Muscle of leg (tissue), 3 donors: ENCODE measurements at regions not wholly inside any gene's neighbourhood (a gene's known extent, or its start where the extent isn't known, plus 50 kb on each side); places are given as distances from the start of the nearest gene placed in this dataset.

Experiments
- DNase-seq: peaks from one replicate; pipeline ENCODE4 v3.0.0; 2013
- H3K27ac ChIP-seq: one replicate; pipeline ENCODE4 v1.5.1; 2013; ENCODE audit warnings: mild to moderate bottlenecking, low read length, control low read depth
- H3K27me3 ChIP-seq: one replicate; pipeline ENCODE4 v1.6.1; 2013; ENCODE audit warnings: low read length; ENCODE audit not compliant: control insufficient read depth, insufficient read depth
- H3K36me3 ChIP-seq: one replicate; pipeline ENCODE4 v1.6.1; 2013; ENCODE audit warnings: low read length; ENCODE audit not compliant: control insufficient read depth, insufficient read depth
- H3K4me1 ChIP-seq: one replicate; pipeline ENCODE4 v1.6.1; 2013; ENCODE audit warnings: low read length; ENCODE audit not compliant: control insufficient read depth, insufficient read depth
- H3K4me3 ChIP-seq: one replicate; pipeline ENCODE4 v1.5.1; 2013; ENCODE audit warnings: low read length, control low read depth
- H3K9me3 ChIP-seq: replicated peaks from 2 replicates; pipeline ENCODE4 v1.6.1; 2013; ENCODE audit warnings: low read depth, low read length; ENCODE audit not compliant: control insufficient read depth
- WGBS: methylation state at CpG from one replicate; pipeline ENCODE4 v1.1.5; 2013; ENCODE audit warnings: missing lambda C conversion rate; ENCODE audit not compliant: insufficient coverage; 5-methylcytosine and 5-hydroxymethylcytosine counted together

DNA sequence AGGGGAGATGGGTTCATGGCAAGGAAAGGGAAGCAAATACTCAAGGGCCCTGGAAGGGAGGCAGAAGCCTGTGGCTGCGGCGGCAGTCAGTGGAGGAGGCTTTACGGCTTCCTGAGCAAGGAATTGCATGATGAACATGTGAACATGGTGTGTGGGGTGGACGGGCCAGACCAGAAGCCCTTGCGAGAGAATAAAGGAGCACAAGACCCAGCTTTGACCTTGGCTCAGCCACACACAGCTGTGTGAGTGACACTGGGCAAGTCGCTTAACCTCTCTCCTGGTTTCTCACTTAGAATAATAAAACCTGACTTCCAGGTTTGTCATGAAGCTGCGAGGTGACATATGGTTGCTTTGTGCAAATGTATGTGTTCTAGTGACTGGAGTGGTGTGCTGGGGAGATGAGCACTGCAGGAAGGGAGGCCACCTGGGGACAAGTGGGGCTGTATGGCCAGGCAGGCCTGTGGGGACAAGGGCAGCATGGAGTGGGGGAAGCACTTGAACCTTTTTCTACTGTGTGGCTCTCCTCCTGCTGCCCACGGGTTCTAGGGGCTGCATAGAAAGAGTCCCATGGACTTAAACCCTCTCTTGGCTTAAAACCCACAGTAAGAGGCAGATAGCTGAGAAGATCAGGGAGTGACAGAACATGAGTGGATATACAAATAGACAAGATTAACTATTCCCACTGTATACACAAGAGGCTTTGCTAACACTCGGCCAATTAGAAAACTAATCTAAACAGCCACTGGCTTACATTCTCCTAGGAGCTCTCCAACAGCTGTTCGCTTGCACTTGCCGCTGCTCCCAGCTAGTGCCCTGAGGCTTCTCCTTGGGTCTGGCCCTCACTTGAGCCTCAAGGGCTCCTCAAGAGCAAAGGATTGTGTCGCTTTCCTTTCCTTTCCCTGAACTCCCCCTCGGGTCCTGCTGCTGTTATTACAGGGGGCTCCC is 67.3 kb upstream of the CDON start:
- Histone ChIP-seq H3K4me1 (peaks cover 59% of the 10 kb centered on the region), H3K9me3 (no peaks in the 10 kb centered on the region), H3K36me3 (no peaks in the 10 kb centered on the region), H3K4me3 (no peak overlapping the region), H3K27ac (peak overlapping the region; percentile 20), H3K27me3 (no peaks in the 10 kb centered on the region)
- DNase-seq: no peak
- 56% methylated on average over 9 of the region's 13 CpGs for WGBS

- 0% methylated on average over 1 of the region's 6 CpGs for WGBS
- no peak overlapping the region for H3K27ac ChIP-seq
- H3K4me3 ChIP-seq: no peak overlapping the region
- H3K36me3 ChIP-seq: no peaks in the 10 kb centered on the region
- H3K27me3 ChIP-seq: no peaks in the 10 kb centered on the region
- DNase-seq: no peak
- H3K4me1 ChIP-seq: peaks cover 57% of the 10 kb centered on the region
- H3K9me3 ChIP-seq: no peaks in the 10 kb centered on the region
Observed at GRCh38 chr11:126127898-126128297, 65.2 kb upstream of the CDON start.

GRCh38 chr11:126127284-126127845 is 64.7 kb upstream of the CDON start:
- H3K9me3 ChIP-seq: no peaks in the 10 kb centered on the region
- no peaks in the 10 kb centered on the region for H3K27me3 ChIP-seq
- H3K36me3 ChIP-seq: no peaks in the 10 kb centered on the region
- no peak overlapping the region for H3K27ac ChIP-seq
- DNase-seq: no peak
- H3K4me3 ChIP-seq: no peak overlapping the region
- peaks cover 57% of the 10 kb centered on the region for H3K4me1 ChIP-seq
- WGBS: no CpG with 5 or more reads among the region's 7 CpGs

GRCh38 chr11:126124231-126124661 is 61.6 kb upstream of the CDON start:
- WGBS: no CpG with 5 or more reads among the region's 5 CpGs
- DNase-seq: peak; percentile 75
- H3K27me3 ChIP-seq: no peaks in the 10 kb centered on the region
- no peaks in the 10 kb centered on the region for H3K9me3 ChIP-seq
- no peak overlapping the region for H3K27ac ChIP-seq
- peaks cover 31% of the 10 kb centered on the region for H3K4me1 ChIP-seq
- H3K4me3 ChIP-seq: no peak overlapping the region
- H3K36me3 ChIP-seq: no peaks in the 10 kb centered on the region

GRCh38 chr11:126123686-126124085 is 61.0 kb upstream of the CDON start:
- Histone ChIP-seq H3K27ac (no peak overlapping the region), H3K4me3 (no peak overlapping the region), H3K36me3 (no peaks in the 10 kb centered on the region), H3K27me3 (no peaks in the 10 kb centered on the region), H3K9me3 (no peaks in the 10 kb centered on the region), H3K4me1 (peaks cover 31% of the 10 kb centered on the region)
- WGBS: no CpG with 5 or more reads among the region's 2 CpGs
- DNase-seq: peak; percentile 72

- WGBS: 29% methylated on average over 1 of the region's 3 CpGs
- Histone ChIP-seq H3K9me3 (no peaks in the 10 kb centered on the region), H3K4me1 (peaks cover 26% of the 10 kb centered on the region), H3K27ac (no peak overlapping the region), H3K27me3 (no peaks in the 10 kb centered on the region), H3K4me3 (no peak overlapping the region), H3K36me3 (no peaks in the 10 kb centered on the region)
- peak; percentile 76 for DNase-seq
Observed at GRCh38 chr11:126122863-126123262, 60.2 kb upstream of the CDON start.

DNA sequence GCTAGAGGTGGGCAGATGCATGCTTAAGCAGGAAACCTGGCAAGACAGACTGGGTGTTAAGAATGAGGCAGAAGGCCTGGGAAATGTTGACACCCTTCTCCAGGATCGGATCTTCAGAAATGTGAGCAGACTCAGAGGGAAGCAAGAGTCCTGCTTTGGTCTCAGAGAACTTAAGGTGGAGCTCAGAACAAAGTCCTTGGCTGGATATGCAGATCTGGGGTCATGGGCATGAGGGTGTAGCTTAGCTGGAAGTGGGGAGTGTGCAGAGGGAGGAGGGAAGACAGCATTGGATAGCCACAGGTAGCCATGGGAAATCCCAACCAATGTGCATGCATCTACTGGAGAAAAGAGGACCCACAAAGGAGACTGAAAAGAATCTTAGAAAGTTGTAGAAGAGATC is 58.6 kb upstream of the CDON start:
- Histone ChIP-seq H3K27ac (no peak overlapping the region), H3K9me3 (no peaks in the 10 kb centered on the region), H3K4me1 (peaks cover 32% of the 10 kb centered on the region), H3K36me3 (no peaks in the 10 kb centered on the region), H3K4me3 (no peak overlapping the region), H3K27me3 (no peaks in the 10 kb centered on the region)
- no CpG with 5 or more reads among the region's 1 CpG for WGBS
- no peak for DNase-seq

GRCh38 chr11:126118806-126119205 is 56.1 kb upstream of the CDON start:
- Histone ChIP-seq H3K27me3 (no peaks in the 10 kb centered on the region), H3K36me3 (no peaks in the 10 kb centered on the region), H3K4me1 (peaks cover 44% of the 10 kb centered on the region), H3K27ac (no peak overlapping the region), H3K9me3 (no peaks in the 10 kb centered on the region), H3K4me3 (no peak overlapping the region)
- no peak for DNase-seq
- 90% methylated on average over 10 of the region's 10 CpGs for WGBS

DNA sequence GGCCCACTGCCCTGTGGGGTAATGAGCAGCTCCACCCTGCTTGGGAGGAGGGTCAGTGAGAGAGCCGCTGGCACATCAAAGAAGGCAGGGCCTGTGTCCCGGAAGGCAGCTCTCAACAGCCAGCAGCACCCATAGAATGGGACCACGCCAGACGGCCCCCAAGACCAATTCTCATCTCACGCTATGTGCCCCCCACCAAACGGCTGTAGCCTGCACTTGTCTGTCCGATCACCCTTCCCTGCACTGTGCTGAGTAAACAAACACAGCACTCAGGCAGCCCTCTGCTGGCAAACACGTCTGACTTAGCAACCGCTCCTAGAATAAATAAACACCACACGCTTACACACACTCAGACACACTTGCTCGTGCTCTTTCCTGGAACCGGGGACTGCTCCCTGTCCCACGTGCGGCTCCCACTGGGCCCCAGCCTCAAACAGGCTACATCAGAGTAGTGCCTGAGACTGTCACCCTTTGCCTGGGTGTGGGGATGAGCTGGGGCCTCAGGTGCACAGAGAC is 53.2 kb upstream of the CDON start:
- Histone ChIP-seq H3K27ac (peak overlapping the region; percentile 79), H3K4me3 (no peak overlapping the region), H3K36me3 (no peaks in the 10 kb centered on the region), H3K4me1 (peaks cover 63% of the 10 kb centered on the region), H3K27me3 (no peaks in the 10 kb centered on the region), H3K9me3 (no peaks in the 10 kb centered on the region)
- peak; percentile 96 for DNase-seq
- 23% methylated on average over 10 of the region's 14 CpGs for WGBS

GRCh38 chr11:126115127-126115495 is 52.4 kb upstream of the CDON start:
- WGBS: 59% methylated on average over 2 of the region's 4 CpGs
- peak overlapping the region; percentile 79 for H3K27ac ChIP-seq
- no peaks in the 10 kb centered on the region for H3K36me3 ChIP-seq
- H3K27me3 ChIP-seq: no peaks in the 10 kb centered on the region
- no peaks in the 10 kb centered on the region for H3K9me3 ChIP-seq
- peak; percentile 68 for DNase-seq
- no peak overlapping the region for H3K4me3 ChIP-seq
- peaks cover 69% of the 10 kb centered on the region for H3K4me1 ChIP-seq
